GM23338 (cell line): ENCODE measurements at regions not wholly inside any gene's neighbourhood (a gene's known extent, or its start where the extent isn't known, plus 50 kb on each side); places are given as distances from the start of the nearest gene placed in this dataset.

Source experiments
- ATAC-seq: fragments of 200-7000 bp; cut with Tn5 transposase; 3 replicates; pipeline ENCODE4 v1.9.1; 2020
- DNase-seq: peaks from one replicate; pipeline ENCODE4 v3.0.0-alpha.2; 2015; ENCODE audit warnings: low spot score
- H2AFZ ChIP-seq: fragments of 200-600 bp; sonication (generic); 2 replicates; pipeline ENCODE4 v1.8.0; 2016; ENCODE audit warnings: antibody characterized with exemption, mild to moderate bottlenecking, moderate library complexity
- H3F3A ChIP-seq: fragments of 200-600 bp; sonication (generic); replicated peaks from 2 replicates; pipeline ENCODE4 v1.8.0; 2017; ENCODE audit warnings: antibody characterized with exemption, mixed run types, low read depth
- H3K27ac ChIP-seq: fragments of 200-600 bp; sonication (generic); 2 replicates; pipeline ENCODE4 v1.6.1; 2016; ENCODE audit warnings: low read depth
- H3K27me3 ChIP-seq: fragments of 200-600 bp; sonication (generic); 2 replicates; pipeline ENCODE4 v1.8.0; 2016; ENCODE audit warnings: mild to moderate bottlenecking, mixed run types, moderate library complexity; ENCODE audit not compliant: insufficient read depth
- H3K36me3 ChIP-seq: fragments of 200-600 bp; sonication (generic); 2 replicates; pipeline ENCODE4 v1.8.0; 2016; ENCODE audit warnings: mild to moderate bottlenecking; ENCODE audit not compliant: insufficient read depth
- H3K4me1 ChIP-seq: fragments of 200-600 bp; sonication (generic); 2 replicates; pipeline ENCODE4 v1.8.0; 2016; ENCODE audit warnings: mild to moderate bottlenecking, moderate library complexity; ENCODE audit not compliant: insufficient read depth
- H3K4me2 ChIP-seq: fragments of 200-600 bp; sonication (generic); 2 replicates; pipeline ENCODE4 v1.7.1; 2017; ENCODE audit warnings: mixed run types
- H3K4me3 ChIP-seq: fragments of 200-600 bp; sonication (generic); 2 replicates; pipeline ENCODE4 v1.6.1; 2016; ENCODE audit warnings: mixed run types
- H3K79me2 ChIP-seq: fragments of 200-600 bp; sonication (generic); replicated peaks from 2 replicates; pipeline ENCODE4 v1.8.0; 2017; ENCODE audit warnings: mild to moderate bottlenecking; ENCODE audit not compliant: insufficient read depth
- H3K9me2 ChIP-seq: fragments of 200-600 bp; sonication (generic); 2 replicates; pipeline ENCODE4 v1.8.0; 2017; ENCODE audit not compliant: insufficient read depth
- H4K20me1 ChIP-seq: fragments of 200-600 bp; sonication (generic); replicated peaks from 2 replicates; pipeline ENCODE4 v1.8.0; 2017; ENCODE audit warnings: mild to moderate bottlenecking; ENCODE audit not compliant: insufficient read depth
- H3K27ac Mint-ChIP-seq: 2 replicates; pipeline ENCODE4 v1.8.0; 2020; ENCODE audit warnings: inconsistent platforms, mild to moderate bottlenecking, moderate library complexity, mixed read lengths
- H3K27me3 Mint-ChIP-seq: 3 replicates; pipeline ENCODE4 v1.8.0; 2022; ENCODE audit warnings: low read depth, mild to moderate bottlenecking, moderate library complexity, mixed read lengths, inconsistent platforms; ENCODE audit not compliant: insufficient read depth, poor library complexity
- H3K36me3 Mint-ChIP-seq: 3 replicates; pipeline ENCODE4 v1.8.0; 2021; ENCODE audit warnings: low read depth, mild to moderate bottlenecking, inconsistent platforms, moderate library complexity, mixed read lengths
- H3K4me1 Mint-ChIP-seq: 3 replicates; pipeline ENCODE4 v1.8.0; 2020; ENCODE audit warnings: mild to moderate bottlenecking, inconsistent platforms, mixed read lengths
- H3K4me3 Mint-ChIP-seq: 3 replicates; pipeline ENCODE4 v1.8.0; 2021; ENCODE audit warnings: moderate library complexity, mild to moderate bottlenecking, inconsistent platforms, mixed read lengths
- H3K9me3 Mint-ChIP-seq: 3 replicates; pipeline ENCODE4 v1.8.0; 2020; ENCODE audit warnings: moderate library complexity, mild to moderate bottlenecking, inconsistent platforms, mixed read lengths
- CREB1 ChIP-seq: fragments of 250-450 bp; sonication (Bioruptor Pico); IDR thresholded peaks from 2 replicates; pipeline ENCODE4 v1.5.0; 2020; ENCODE audit warnings: low read depth, mild to moderate bottlenecking, moderate library complexity
- EZH2 ChIP-seq: fragments of 200-600 bp; sonication (generic); IDR thresholded peaks from one replicate; pipeline ENCODE4 v1.8.0; 2017; ENCODE audit warnings: antibody characterized with exemption, mild to moderate bottlenecking, low read depth; ENCODE audit not compliant: unreplicated experiment
- EZH2phosphoT487 ChIP-seq: fragments of 200-600 bp; sonication (generic); IDR thresholded peaks from one replicate; pipeline ENCODE4 v1.8.1; 2018; ENCODE audit warnings: antibody characterized with exemption; ENCODE audit not compliant: unreplicated experiment
- JUNB ChIP-seq: IDR thresholded peaks from one replicate; pipeline ENCODE4 v1.6.1; 2016; ENCODE audit warnings: antibody characterized with exemption; ENCODE audit not compliant: unreplicated experiment
- NANOG ChIP-seq: IDR thresholded peaks from 2 replicates; pipeline ENCODE4 v1.6.1; 2016; ENCODE audit warnings: antibody characterized with exemption, borderline replicate concordance
- POLR2AphosphoS5 ChIP-seq: IDR thresholded peaks from 2 replicates; pipeline ENCODE4 v1.6.1; 2016; ENCODE audit warnings: antibody characterized with exemption, low read depth
- STAT1 ChIP-seq: IDR thresholded peaks from one replicate; pipeline ENCODE4 v1.6.1; 2016; ENCODE audit warnings: antibody characterized with exemption; ENCODE audit not compliant: unreplicated experiment
- ZNF114 ChIP-seq: fragments of 250-450 bp; sonication (Bioruptor Pico); IDR thresholded peaks from 2 replicates; pipeline ENCODE4 v1.5.0; 2020; ENCODE audit warnings: mild to moderate bottlenecking, moderate library complexity
- ZNF331 ChIP-seq: fragments of 250-450 bp; sonication (Bioruptor Pico); IDR thresholded peaks from 2 replicates; pipeline ENCODE4 v1.5.0; 2020; ENCODE audit warnings: low read depth, mild to moderate bottlenecking, moderate library complexity
- TF ChIP-seq, protein P1 (sequence below): IDR thresholded peaks from one replicate; pipeline ENCODE4 v1.6.1; 2018; ENCODE audit warnings: antibody characterized with exemption; ENCODE audit not compliant: unreplicated experiment
- TF ChIP-seq, protein P2 (sequence below): IDR thresholded peaks from 2 replicates; pipeline ENCODE4 v1.6.1; 2016; ENCODE audit warnings: antibody characterized with exemption
- TF ChIP-seq, protein P3 (sequence below), 2 experiments: fragments of 200-600 bp in 1 of 2; sonication (generic) in 1 of 2; conservative IDR thresholded peaks; 2 replicates each; pipeline versions ENCODE4 v1.5.1 to v1.6.1; 2016 to 2017; ENCODE audit warnings: antibody characterized with exemption in 2 of 2, low read depth in 2 of 2, mild to moderate bottlenecking in 2 of 2, moderate library complexity in 1 of 2
- TF ChIP-seq, protein P4 (sequence below): fragments of 250-450 bp; sonication (Bioruptor Pico); IDR thresholded peaks from 2 replicates; pipeline ENCODE4 v1.5.0; 2020; ENCODE audit warnings: mild to moderate bottlenecking, moderate library complexity

DNA sequence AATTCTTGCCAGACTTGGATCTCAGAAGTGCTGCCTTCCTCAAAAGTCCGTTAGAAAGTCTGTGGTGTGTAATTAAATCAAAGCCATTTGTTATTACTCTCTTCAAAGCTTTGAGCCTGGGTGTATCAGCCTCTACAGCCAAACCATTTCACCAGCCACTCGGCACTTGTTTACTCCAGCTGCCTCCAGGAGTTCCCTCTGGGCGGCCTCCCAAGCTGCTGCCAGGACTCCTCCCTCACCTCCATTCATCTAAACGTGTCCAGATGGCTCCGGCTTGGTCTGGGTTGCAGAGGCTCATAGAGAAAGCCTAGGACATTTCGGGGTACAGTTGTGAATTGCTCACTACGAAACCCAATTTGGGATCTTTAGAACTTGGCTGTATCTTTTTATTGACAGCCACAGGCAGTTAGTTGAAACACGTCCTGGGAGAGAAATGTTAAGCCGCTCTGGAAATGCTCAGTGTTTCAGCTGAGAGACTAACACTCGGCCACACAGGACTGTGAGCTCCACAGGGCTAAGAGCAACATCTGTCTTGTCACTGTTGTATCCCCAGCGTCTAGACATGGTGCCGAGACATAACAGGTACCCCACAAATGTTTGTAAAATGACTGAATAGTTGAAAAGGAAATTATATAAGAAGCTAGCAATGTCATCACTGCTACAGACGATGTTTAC, 116.9 kb upstream of the NGF start:
- no peaks in the 10 kb centered on the region for H3K27me3 Mint-ChIP-seq
- Histone ChIP-seq H3K27ac (no peak overlapping the region), H3K79me2 (no peaks in the 10 kb centered on the region), H3F3A (no peaks in the 10 kb centered on the region), H3K36me3 (no peaks in the 10 kb centered on the region), H3K9me2 (no peaks in the 10 kb centered on the region), H3K4me2 (no peak overlapping the region), H3K4me1 (no peaks in the 10 kb centered on the region), H2AFZ (no peak overlapping the region), H4K20me1 (no peaks in the 10 kb centered on the region), H3K4me3 (no peak overlapping the region), H3K27me3 (no peaks in the 10 kb centered on the region)
- H3K4me1 Mint-ChIP-seq, result no peaks in the 10 kb centered on the region; the same call in 2 of the 3 replicates
- H3K36me3 Mint-ChIP-seq, result no peaks in the 10 kb centered on the region
- no peaks in the 10 kb centered on the region for H3K9me3 Mint-ChIP-seq
- no peak overlapping the region for H3K27ac Mint-ChIP-seq
- TF ChIP-seq ZNF331 (CRISPR knock-in tag) (no peak), STAT1 (no peak), CREB1 (no peak), ZNF114 (CRISPR knock-in tag) (no peak), EZH2phosphoT487 (no peak), EZH2 (no peak), POLR2AphosphoS5 (no peak), JUNB (no peak), NANOG (no peak)
- TF ChIP-seq, protein P1, sequence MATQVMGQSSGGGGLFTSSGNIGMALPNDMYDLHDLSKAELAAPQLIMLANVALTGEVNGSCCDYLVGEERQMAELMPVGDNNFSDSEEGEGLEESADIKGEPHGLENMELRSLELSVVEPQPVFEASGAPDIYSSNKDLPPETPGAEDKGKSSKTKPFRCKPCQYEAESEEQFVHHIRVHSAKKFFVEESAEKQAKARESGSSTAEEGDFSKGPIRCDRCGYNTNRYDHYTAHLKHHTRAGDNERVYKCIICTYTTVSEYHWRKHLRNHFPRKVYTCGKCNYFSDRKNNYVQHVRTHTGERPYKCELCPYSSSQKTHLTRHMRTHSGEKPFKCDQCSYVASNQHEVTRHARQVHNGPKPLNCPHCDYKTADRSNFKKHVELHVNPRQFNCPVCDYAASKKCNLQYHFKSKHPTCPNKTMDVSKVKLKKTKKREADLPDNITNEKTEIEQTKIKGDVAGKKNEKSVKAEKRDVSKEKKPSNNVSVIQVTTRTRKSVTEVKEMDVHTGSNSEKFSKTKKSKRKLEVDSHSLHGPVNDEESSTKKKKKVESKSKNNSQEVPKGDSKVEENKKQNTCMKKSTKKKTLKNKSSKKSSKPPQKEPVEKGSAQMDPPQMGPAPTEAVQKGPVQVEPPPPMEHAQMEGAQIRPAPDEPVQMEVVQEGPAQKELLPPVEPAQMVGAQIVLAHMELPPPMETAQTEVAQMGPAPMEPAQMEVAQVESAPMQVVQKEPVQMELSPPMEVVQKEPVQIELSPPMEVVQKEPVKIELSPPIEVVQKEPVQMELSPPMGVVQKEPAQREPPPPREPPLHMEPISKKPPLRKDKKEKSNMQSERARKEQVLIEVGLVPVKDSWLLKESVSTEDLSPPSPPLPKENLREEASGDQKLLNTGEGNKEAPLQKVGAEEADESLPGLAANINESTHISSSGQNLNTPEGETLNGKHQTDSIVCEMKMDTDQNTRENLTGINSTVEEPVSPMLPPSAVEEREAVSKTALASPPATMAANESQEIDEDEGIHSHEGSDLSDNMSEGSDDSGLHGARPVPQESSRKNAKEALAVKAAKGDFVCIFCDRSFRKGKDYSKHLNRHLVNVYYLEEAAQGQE, result no peak
- TF ChIP-seq, protein P2, sequence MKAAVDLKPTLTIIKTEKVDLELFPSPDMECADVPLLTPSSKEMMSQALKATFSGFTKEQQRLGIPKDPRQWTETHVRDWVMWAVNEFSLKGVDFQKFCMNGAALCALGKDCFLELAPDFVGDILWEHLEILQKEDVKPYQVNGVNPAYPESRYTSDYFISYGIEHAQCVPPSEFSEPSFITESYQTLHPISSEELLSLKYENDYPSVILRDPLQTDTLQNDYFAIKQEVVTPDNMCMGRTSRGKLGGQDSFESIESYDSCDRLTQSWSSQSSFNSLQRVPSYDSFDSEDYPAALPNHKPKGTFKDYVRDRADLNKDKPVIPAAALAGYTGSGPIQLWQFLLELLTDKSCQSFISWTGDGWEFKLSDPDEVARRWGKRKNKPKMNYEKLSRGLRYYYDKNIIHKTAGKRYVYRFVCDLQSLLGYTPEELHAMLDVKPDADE, result no peak
- TF ChIP-seq, protein P3, sequence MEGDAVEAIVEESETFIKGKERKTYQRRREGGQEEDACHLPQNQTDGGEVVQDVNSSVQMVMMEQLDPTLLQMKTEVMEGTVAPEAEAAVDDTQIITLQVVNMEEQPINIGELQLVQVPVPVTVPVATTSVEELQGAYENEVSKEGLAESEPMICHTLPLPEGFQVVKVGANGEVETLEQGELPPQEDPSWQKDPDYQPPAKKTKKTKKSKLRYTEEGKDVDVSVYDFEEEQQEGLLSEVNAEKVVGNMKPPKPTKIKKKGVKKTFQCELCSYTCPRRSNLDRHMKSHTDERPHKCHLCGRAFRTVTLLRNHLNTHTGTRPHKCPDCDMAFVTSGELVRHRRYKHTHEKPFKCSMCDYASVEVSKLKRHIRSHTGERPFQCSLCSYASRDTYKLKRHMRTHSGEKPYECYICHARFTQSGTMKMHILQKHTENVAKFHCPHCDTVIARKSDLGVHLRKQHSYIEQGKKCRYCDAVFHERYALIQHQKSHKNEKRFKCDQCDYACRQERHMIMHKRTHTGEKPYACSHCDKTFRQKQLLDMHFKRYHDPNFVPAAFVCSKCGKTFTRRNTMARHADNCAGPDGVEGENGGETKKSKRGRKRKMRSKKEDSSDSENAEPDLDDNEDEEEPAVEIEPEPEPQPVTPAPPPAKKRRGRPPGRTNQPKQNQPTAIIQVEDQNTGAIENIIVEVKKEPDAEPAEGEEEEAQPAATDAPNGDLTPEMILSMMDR (conservative IDR thresholded peaks at IDR 0.05; ENCODE audit: low read depth in 2 of 2), result no peak
- TF ChIP-seq, protein P4, sequence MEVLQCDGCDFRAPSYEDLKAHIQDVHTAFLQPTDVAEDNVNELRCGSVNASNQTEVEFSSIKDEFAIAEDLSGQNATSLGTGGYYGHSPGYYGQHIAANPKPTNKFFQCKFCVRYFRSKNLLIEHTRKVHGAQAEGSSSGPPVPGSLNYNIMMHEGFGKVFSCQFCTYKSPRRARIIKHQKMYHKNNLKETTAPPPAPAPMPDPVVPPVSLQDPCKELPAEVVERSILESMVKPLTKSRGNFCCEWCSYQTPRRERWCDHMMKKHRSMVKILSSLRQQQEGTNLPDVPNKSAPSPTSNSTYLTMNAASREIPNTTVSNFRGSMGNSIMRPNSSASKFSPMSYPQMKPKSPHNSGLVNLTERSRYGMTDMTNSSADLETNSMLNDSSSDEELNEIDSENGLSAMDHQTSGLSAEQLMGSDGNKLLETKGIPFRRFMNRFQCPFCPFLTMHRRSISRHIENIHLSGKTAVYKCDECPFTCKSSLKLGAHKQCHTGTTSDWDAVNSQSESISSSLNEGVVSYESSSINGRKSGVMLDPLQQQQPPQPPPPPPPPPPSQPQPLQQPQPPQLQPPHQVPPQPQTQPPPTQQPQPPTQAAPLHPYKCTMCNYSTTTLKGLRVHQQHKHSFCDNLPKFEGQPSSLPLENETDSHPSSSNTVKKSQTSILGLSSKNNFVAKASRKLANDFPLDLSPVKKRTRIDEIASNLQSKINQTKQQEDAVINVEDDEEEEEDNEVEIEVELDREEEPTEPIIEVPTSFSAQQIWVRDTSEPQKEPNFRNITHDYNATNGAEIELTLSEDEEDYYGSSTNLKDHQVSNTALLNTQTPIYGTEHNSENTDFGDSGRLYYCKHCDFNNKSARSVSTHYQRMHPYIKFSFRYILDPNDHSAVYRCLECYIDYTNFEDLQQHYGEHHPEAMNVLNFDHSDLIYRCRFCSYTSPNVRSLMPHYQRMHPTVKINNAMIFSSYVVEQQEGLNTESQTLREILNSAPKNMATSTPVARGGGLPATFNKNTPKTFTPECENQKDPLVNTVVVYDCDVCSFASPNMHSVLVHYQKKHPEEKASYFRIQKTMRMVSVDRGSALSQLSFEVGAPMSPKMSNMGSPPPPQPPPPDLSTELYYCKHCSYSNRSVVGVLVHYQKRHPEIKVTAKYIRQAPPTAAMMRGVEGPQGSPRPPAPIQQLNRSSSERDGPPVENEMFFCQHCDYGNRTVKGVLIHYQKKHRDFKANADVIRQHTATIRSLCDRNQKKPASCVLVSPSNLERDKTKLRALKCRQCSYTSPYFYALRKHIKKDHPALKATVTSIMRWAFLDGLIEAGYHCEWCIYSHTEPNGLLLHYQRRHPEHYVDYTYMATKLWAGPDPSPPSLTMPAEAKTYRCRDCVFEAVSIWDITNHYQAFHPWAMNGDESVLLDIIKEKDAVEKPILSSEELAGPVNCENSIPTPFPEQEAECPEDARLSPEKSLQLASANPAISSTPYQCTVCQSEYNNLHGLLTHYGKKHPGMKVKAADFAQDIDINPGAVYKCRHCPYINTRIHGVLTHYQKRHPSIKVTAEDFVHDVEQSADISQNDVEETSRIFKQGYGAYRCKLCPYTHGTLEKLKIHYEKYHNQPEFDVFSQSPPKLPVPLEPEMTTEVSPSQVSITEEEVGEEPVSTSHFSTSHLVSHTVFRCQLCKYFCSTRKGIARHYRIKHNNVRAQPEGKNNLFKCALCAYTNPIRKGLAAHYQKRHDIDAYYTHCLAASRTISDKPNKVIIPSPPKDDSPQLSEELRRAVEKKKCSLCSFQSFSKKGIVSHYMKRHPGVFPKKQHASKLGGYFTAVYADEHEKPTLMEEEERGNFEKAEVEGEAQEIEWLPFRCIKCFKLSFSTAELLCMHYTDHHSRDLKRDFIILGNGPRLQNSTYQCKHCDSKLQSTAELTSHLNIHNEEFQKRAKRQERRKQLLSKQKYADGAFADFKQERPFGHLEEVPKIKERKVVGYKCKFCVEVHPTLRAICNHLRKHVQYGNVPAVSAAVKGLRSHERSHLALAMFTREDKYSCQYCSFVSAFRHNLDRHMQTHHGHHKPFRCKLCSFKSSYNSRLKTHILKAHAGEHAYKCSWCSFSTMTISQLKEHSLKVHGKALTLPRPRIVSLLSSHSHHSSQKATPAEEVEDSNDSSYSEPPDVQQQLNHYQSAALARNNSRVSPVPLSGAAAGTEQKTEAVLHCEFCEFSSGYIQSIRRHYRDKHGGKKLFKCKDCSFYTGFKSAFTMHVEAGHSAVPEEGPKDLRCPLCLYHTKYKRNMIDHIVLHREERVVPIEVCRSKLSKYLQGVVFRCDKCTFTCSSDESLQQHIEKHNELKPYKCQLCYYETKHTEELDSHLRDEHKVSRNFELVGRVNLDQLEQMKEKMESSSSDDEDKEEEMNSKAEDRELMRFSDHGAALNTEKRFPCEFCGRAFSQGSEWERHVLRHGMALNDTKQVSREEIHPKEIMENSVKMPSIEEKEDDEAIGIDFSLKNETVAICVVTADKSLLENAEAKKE, result no peak
- ATAC-seq, result no peak; the same call in 2 of the 3 replicates
- no peak overlapping the region for H3K4me3 Mint-ChIP-seq
- DNase-seq, result no peak
